ENCODE measurements at regions not wholly inside any gene's neighbourhood (a gene's known extent, or its start where the extent isn't known, plus 50 kb on each side); places are given as distances from the start of the nearest gene placed in this dataset.

GRCh38 chr6:2522521-2522920 is 228.2 kb downstream of the MYLK4 start:
- Histone ChIP-seq H3K36me3 (ENCODE audit: control insufficient read depth, insufficient read depth, low read length) (no peaks in the 10 kb centered on the region), H3K9ac (no peak overlapping the region), H3K27ac (no peak overlapping the region), H3K4me3 (ENCODE audit: low read depth, low read length) (no peak overlapping the region), H3K9me3 (ENCODE audit: control insufficient read depth, low read length) (no peaks in the 10 kb centered on the region), H3K79me2 (no peaks in the 10 kb centered on the region), H3K4me1 (no peaks in the 10 kb centered on the region), H3K27me3 (ENCODE audit: control insufficient read depth, insufficient read depth, low read length) (no peaks in the 10 kb centered on the region), H2AFZ (no peak overlapping the region), H3K4me2 (ENCODE audit: low read length) (no peak overlapping the region)
- TF ChIP-seq, protein P1, sequence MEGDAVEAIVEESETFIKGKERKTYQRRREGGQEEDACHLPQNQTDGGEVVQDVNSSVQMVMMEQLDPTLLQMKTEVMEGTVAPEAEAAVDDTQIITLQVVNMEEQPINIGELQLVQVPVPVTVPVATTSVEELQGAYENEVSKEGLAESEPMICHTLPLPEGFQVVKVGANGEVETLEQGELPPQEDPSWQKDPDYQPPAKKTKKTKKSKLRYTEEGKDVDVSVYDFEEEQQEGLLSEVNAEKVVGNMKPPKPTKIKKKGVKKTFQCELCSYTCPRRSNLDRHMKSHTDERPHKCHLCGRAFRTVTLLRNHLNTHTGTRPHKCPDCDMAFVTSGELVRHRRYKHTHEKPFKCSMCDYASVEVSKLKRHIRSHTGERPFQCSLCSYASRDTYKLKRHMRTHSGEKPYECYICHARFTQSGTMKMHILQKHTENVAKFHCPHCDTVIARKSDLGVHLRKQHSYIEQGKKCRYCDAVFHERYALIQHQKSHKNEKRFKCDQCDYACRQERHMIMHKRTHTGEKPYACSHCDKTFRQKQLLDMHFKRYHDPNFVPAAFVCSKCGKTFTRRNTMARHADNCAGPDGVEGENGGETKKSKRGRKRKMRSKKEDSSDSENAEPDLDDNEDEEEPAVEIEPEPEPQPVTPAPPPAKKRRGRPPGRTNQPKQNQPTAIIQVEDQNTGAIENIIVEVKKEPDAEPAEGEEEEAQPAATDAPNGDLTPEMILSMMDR (IDR thresholded peaks at IDR 0.05), result no peak

GRCh38 chr6:2517855-2518473 is 232.8 kb downstream of the MYLK4 start:
- Histone ChIP-seq H3K9me3 (ENCODE audit: control insufficient read depth, low read length) (no peaks in the 10 kb centered on the region), H3K4me2 (ENCODE audit: low read length) (no peak overlapping the region), H3K4me1 (no peaks in the 10 kb centered on the region), H3K36me3 (ENCODE audit: control insufficient read depth, insufficient read depth, low read length) (no peaks in the 10 kb centered on the region), H3K9ac (no peak overlapping the region), H2AFZ (no peak overlapping the region), H3K4me3 (ENCODE audit: low read depth, low read length) (no peak overlapping the region), H3K27me3 (ENCODE audit: control insufficient read depth, insufficient read depth, low read length) (no peaks in the 10 kb centered on the region), H3K79me2 (no peaks in the 10 kb centered on the region), H3K27ac (no peak overlapping the region)
- TF ChIP-seq, protein P1 (IDR thresholded peaks at IDR 0.05), result no peak

DNA sequence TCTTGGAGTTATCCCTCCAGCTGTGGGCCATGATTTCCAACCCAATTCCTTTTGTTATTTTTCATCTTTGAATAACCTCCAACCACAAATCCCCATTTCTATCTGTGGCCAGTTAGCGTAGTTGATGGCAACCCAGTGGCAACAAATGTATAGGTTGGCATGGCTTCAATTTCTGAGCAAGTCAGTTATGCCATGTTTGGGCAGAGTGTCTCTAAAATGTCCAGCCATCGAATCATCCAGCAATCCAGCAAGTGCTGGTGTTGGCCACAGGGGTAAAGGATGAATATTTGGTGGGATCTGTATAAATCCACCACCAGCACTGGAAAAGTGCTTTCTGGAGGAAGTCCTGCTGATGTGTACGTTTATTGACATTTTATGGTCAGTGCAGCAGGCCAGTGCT is 233.3 kb downstream of the MYLK4 start:
- Histone ChIP-seq H2AFZ (no peak overlapping the region), H3K4me3 (ENCODE audit: low read depth, low read length) (no peak overlapping the region), H3K4me2 (ENCODE audit: low read length) (no peak overlapping the region), H3K9ac (no peak overlapping the region), H3K79me2 (no peaks in the 10 kb centered on the region), H3K27ac (no peak overlapping the region), H3K4me1 (no peaks in the 10 kb centered on the region), H3K27me3 (ENCODE audit: control insufficient read depth, insufficient read depth, low read length) (no peaks in the 10 kb centered on the region), H3K9me3 (ENCODE audit: control insufficient read depth, low read length) (no peaks in the 10 kb centered on the region), H3K36me3 (ENCODE audit: control insufficient read depth, insufficient read depth, low read length) (no peaks in the 10 kb centered on the region)
- TF ChIP-seq, protein P1 (IDR thresholded peaks at IDR 0.05), result no peak

GRCh38 chr6:2516059-2516458 is 234.7 kb downstream of the MYLK4 start:
- TF ChIP-seq, protein P1 (IDR thresholded peaks at IDR 0.05), result no peak
- Histone ChIP-seq H2AFZ (no peak overlapping the region), H3K79me2 (no peaks in the 10 kb centered on the region), H3K36me3 (ENCODE audit: control insufficient read depth, insufficient read depth, low read length) (no peaks in the 10 kb centered on the region), H3K27me3 (ENCODE audit: control insufficient read depth, insufficient read depth, low read length) (no peaks in the 10 kb centered on the region), H3K4me3 (ENCODE audit: low read depth, low read length) (no peak overlapping the region), H3K4me1 (no peaks in the 10 kb centered on the region), H3K9ac (no peak overlapping the region), H3K4me2 (ENCODE audit: low read length) (no peak overlapping the region), H3K27ac (no peak overlapping the region), H3K9me3 (ENCODE audit: control insufficient read depth, low read length) (no peaks in the 10 kb centered on the region)

DNA sequence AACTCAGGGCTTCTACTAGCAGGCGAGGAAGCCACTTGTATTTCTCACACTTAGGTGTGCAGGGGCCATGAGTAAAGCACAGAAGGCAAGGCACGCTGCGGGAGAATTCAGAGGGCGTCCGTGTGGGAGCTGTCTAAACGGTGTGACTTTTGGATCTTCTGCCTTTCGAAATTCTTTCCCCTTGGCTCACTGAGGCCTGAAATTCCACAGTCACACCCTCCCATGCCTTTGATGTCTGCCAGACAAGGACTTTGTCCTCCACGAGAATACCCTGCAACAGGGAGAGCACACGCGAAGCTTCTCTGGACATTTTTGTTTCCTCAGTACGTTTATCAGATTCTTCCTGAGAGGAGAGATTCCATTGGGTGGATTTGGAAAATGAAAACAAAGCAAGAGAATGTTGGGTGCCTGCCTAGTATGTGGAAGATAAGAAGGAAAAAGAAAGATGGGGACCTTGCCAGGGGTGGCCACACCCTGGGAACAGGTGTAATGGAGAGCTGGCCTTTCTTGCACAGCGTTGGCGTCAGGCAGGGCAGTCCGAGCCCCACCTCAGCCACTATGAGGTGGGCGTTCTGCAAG is 235.7 kb downstream of the MYLK4 start:
- no peaks in the 10 kb centered on the region for H3K4me1 ChIP-seq
- H3K27me3 ChIP-seq (ENCODE audit: control insufficient read depth, insufficient read depth, low read length), result no peaks in the 10 kb centered on the region
- TF ChIP-seq, protein P1 (IDR thresholded peaks at IDR 0.05), result no peak
- no peaks in the 10 kb centered on the region for H3K79me2 ChIP-seq
- H3K4me2 ChIP-seq (ENCODE audit: low read length), result no peak overlapping the region
- no peak overlapping the region for H3K27ac ChIP-seq
- H3K9ac ChIP-seq, result no peak overlapping the region
- no peaks in the 10 kb centered on the region for H3K9me3 ChIP-seq (ENCODE audit: control insufficient read depth, low read length)
- no peak overlapping the region for H2AFZ ChIP-seq
- no peaks in the 10 kb centered on the region for H3K36me3 ChIP-seq (ENCODE audit: control insufficient read depth, insufficient read depth, low read length)
- no peak overlapping the region for H3K4me3 ChIP-seq (ENCODE audit: low read depth, low read length)

Data from parathyroid adenoma (tissue), 2 donors.